Loucy (cell line): ENCODE measurements at regions not wholly inside any gene's neighbourhood (a gene's known extent, or its start where the extent isn't known, plus 50 kb on each side); places are given as distances from the start of the nearest gene placed in this dataset.
A peak's percentile ranks its signal among the peaks of the same experiment; 100 is the strongest.

Source experiments
- H2AFZ ChIP-seq: fragments of 200-600 bp; sonication (generic); 2 replicates; pipeline ENCODE4 v1.6.0; 2016; ENCODE audit warnings: antibody characterized with exemption, mild to moderate bottlenecking, low read length, moderate library complexity
- H3F3A ChIP-seq: fragments of 200-600 bp; 2 replicates; pipeline ENCODE4 v1.6.0; 2016; ENCODE audit warnings: antibody characterized with exemption, low read depth, mild to moderate bottlenecking
- H3K27me3 ChIP-seq: fragments of 200-600 bp; sonication (generic); 2 replicates; pipeline ENCODE4 v1.6.1; 2014; ENCODE audit warnings: low read length, mild to moderate bottlenecking; ENCODE audit not compliant: insufficient read depth, poor library complexity, severe bottlenecking
- H3K36me3 ChIP-seq: fragments of 200-600 bp; sonication (generic); 2 replicates; pipeline ENCODE4 v1.6.1; 2016; ENCODE audit warnings: low read length; ENCODE audit not compliant: insufficient read depth
- H3K4me1 ChIP-seq: fragments of 200-600 bp; sonication (generic); 2 replicates; pipeline ENCODE4 v1.5.1; 2014; ENCODE audit warnings: low read length, mild to moderate bottlenecking; ENCODE audit not compliant: insufficient read depth, poor library complexity, severe bottlenecking
- H3K4me2 ChIP-seq: fragments of 200-600 bp; sonication (generic); 2 replicates; pipeline ENCODE4 v1.6.0; 2014; ENCODE audit warnings: antibody characterized with exemption, low read length, low read depth, mild to moderate bottlenecking; ENCODE audit not compliant: poor library complexity, severe bottlenecking
- H3K4me3 ChIP-seq: fragments of 200-600 bp; sonication (generic); 2 replicates; pipeline ENCODE4 v1.5.1; 2014; ENCODE audit warnings: low read length, mild to moderate bottlenecking, mixed read lengths; ENCODE audit not compliant: poor library complexity, severe bottlenecking
- H3K79me2 ChIP-seq: fragments of 200-600 bp; sonication (generic); 2 replicates; pipeline ENCODE4 v1.6.1; 2014; ENCODE audit warnings: low read length; ENCODE audit not compliant: insufficient read depth
- H3K9ac ChIP-seq: fragments of 200-600 bp; sonication (generic); 2 replicates; pipeline ENCODE4 v1.6.0; 2014; ENCODE audit warnings: mild to moderate bottlenecking, low read depth, low read length, moderate library complexity; ENCODE audit not compliant: poor library complexity, severe bottlenecking
- H3K9me2 ChIP-seq: fragments of 200-600 bp; sonication (generic); replicated peaks from 2 replicates; pipeline ENCODE4 v1.6.1; 2016; ENCODE audit warnings: low read depth, low read length, mixed read lengths
- H3K9me3 ChIP-seq: fragments of 200-600 bp; sonication (generic); 2 replicates; pipeline ENCODE4 v1.6.1; 2014; ENCODE audit warnings: mild to moderate bottlenecking, antibody characterized with exemption, low read length, low read depth; ENCODE audit not compliant: insufficient read depth
- H4K20me1 ChIP-seq: fragments of 200-600 bp; sonication (generic); 2 replicates; pipeline ENCODE4 v1.6.0; 2014; ENCODE audit warnings: antibody characterized with exemption, low read length, mild to moderate bottlenecking; ENCODE audit not compliant: insufficient read depth, poor library complexity, severe bottlenecking
- EZH2phosphoT487 ChIP-seq: fragments of 200-600 bp; IDR thresholded peaks from 2 replicates; pipeline ENCODE4 v1.6.1; 2018; ENCODE audit warnings: antibody characterized with exemption, mild to moderate bottlenecking, moderate library complexity, borderline replicate concordance
- TF ChIP-seq, protein P1 (sequence below): fragments of 200-600 bp; sonication (generic); conservative IDR thresholded peaks from 2 replicates; pipeline ENCODE4 v1.5.1; 2014; ENCODE audit warnings: mild to moderate bottlenecking, antibody characterized with exemption, low read length

GRCh38 chr2:190780594-190780993, 100.0 kb upstream of the GLS start:
- Histone ChIP-seq H3K4me2 (no peak overlapping the region), H3K9ac (no peak overlapping the region), H3K9me2 (no peaks in the 10 kb centered on the region), H3K27me3 (no peaks in the 10 kb centered on the region), H4K20me1 (no peaks in the 10 kb centered on the region), H3K36me3 (no peaks in the 10 kb centered on the region), H3K4me3 (no peak overlapping the region), H3K9me3 (peaks cover 6% of the 10 kb centered on the region; the same call in 1 of the 2 replicates), H3F3A (no peaks in the 10 kb centered on the region), H3K4me1 (no peaks in the 10 kb centered on the region), H3K79me2 (no peaks in the 10 kb centered on the region), H2AFZ (peak overlapping the region; percentile 4; the same call in 1 of the 2 replicates)
- no peak for TF ChIP-seq EZH2phosphoT487
- TF ChIP-seq, protein P1, sequence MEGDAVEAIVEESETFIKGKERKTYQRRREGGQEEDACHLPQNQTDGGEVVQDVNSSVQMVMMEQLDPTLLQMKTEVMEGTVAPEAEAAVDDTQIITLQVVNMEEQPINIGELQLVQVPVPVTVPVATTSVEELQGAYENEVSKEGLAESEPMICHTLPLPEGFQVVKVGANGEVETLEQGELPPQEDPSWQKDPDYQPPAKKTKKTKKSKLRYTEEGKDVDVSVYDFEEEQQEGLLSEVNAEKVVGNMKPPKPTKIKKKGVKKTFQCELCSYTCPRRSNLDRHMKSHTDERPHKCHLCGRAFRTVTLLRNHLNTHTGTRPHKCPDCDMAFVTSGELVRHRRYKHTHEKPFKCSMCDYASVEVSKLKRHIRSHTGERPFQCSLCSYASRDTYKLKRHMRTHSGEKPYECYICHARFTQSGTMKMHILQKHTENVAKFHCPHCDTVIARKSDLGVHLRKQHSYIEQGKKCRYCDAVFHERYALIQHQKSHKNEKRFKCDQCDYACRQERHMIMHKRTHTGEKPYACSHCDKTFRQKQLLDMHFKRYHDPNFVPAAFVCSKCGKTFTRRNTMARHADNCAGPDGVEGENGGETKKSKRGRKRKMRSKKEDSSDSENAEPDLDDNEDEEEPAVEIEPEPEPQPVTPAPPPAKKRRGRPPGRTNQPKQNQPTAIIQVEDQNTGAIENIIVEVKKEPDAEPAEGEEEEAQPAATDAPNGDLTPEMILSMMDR = no peak

GRCh38 chr2:190781604-190782198, 98.9 kb upstream of the GLS start:
- Histone ChIP-seq H3F3A (no peaks in the 10 kb centered on the region), H3K4me3 (no peak overlapping the region), H2AFZ (peak overlapping the region; percentile 43), H3K4me2 (peak overlapping the region; percentile 27), H3K4me1 (no peaks in the 10 kb centered on the region), H4K20me1 (no peaks in the 10 kb centered on the region), H3K9me2 (no peaks in the 10 kb centered on the region), H3K9me3 (peaks cover 6% of the 10 kb centered on the region; the same call in 1 of the 2 replicates), H3K27me3 (no peaks in the 10 kb centered on the region), H3K36me3 (no peaks in the 10 kb centered on the region), H3K79me2 (no peaks in the 10 kb centered on the region), H3K9ac (peak overlapping the region; percentile 15)
- TF ChIP-seq EZH2phosphoT487 = no peak
- TF ChIP-seq, protein P1 = peak; percentile 61

DNA sequence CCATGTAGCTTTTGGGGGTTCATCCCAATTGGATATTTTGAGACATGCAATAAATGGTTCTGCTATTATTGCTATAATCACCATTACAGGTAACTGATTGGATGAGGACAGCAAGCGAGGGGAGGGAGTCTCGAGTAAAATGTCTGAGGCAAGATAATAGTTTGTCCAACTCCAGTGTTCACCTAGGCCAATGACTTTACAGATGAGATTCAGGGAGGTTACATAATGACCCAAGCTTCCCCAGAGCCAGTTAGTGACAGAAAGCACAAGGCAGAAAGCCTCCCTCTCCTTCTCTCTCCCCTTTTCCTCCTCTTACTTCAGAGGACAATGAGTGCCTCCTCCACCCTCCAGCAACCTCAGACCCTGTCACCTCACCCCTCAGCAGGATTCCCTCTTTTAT, 98.4 kb upstream of the GLS start:
- Histone ChIP-seq H3K4me2 (no peak overlapping the region), H3K9ac (no peak overlapping the region), H3K36me3 (no peaks in the 10 kb centered on the region), H2AFZ (no peak overlapping the region), H3F3A (no peaks in the 10 kb centered on the region), H3K27me3 (no peaks in the 10 kb centered on the region), H3K79me2 (no peaks in the 10 kb centered on the region), H4K20me1 (no peaks in the 10 kb centered on the region), H3K9me3 (peaks cover 6% of the 10 kb centered on the region; the same call in 1 of the 2 replicates), H3K4me1 (no peaks in the 10 kb centered on the region), H3K9me2 (no peaks in the 10 kb centered on the region), H3K4me3 (no peak overlapping the region)
- TF ChIP-seq, protein P1 = no peak
- TF ChIP-seq EZH2phosphoT487 = no peak
